ENCODE measurements at regions not wholly inside any gene's neighbourhood (a gene's known extent, or its start where the extent isn't known, plus 50 kb on each side); places are given as distances from the start of the nearest gene placed in this dataset.

DNA sequence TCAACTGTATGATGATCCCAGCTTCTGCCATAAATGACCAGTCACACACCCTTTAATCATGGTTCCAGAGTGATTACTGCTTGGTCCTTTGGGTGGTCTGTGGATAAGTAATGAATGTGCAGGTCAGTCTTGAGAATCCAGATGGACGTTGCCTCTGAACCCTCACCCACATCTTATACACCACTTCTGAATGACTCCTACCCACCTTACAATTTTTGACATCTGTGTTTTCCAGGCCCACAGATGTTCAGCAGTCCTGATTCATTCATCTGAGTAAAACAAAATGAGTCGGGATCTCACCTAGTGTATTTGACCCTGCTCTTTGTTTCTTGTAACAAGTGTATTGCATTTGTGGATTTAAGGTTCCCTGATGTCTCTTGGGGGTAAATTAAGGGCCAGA, 194.1 kb upstream of the CCDC68 start:
- ATAC-seq (no peak), DNase-seq (ENCODE audit: low read depth, low spot score) (no peak)
- no peaks in the 10 kb centered on the region for H4K20me1 ChIP-seq (ENCODE audit: insufficient read depth)
- H3K9me3 ChIP-seq (ENCODE audit: control insufficient read depth in 1 of 2, insufficient read depth in 1 of 2, low read depth in 1 of 2, low read length in 2 of 2) = no peaks in the 10 kb centered on the region
- H3K4me3 ChIP-seq (replicated peaks in 1 of 2; ENCODE audit: low read depth in 1 of 2, low read length in 2 of 2) = no peak overlapping the region
- no peaks in the 10 kb centered on the region for H3K4me1 ChIP-seq (ENCODE audit: control insufficient read depth in 1 of 2, insufficient read depth in 2 of 2, low read length in 2 of 2)
- no peak overlapping the region for H3K9ac ChIP-seq (ENCODE audit: low read length)
- intact Hi-C loops (cut with micrococcal nuclease) = no loop called here
- H3K4me2 ChIP-seq (ENCODE audit: low read length) = no peak overlapping the region
- no peaks in the 10 kb centered on the region for H3K36me3 ChIP-seq (ENCODE audit: control insufficient read depth in 1 of 2, insufficient read depth in 2 of 2, low read length in 2 of 2)
- no TSS peak for BruUV-seq (replicated peaks)
- no peak overlapping the region for H2AFZ ChIP-seq (ENCODE audit: low read depth, low read length, poor library complexity, severe bottlenecking)
- CTCF ChIA-PET = no interaction called here
- POLR2A ChIA-PET = no interaction called here
- H3K27ac ChIP-seq (ENCODE audit: low read depth, low read length) = no peak overlapping the region
- no peaks in the 10 kb centered on the region for H3K9me2 ChIP-seq (ENCODE audit: insufficient read depth)
- RAD21 ChIA-PET (ENCODE audit: low non-redundant PET in 1 of 2, low total read pairs in 2 of 2, uncharacterized antibody in 2 of 2, unreplicated experiment in 2 of 2) = no interaction called here
- no peaks in the 10 kb centered on the region for H3K79me2 ChIP-seq (ENCODE audit: insufficient read depth, low read length)
- peaks cover 23% of the 10 kb centered on the region for H3K27me3 ChIP-seq (ENCODE audit: insufficient read depth, low read length)
- TF ChIP-seq EGR1 (IDR thresholded peaks at IDR 0.05; ENCODE audit: low read depth) (no peak), FOSL1 (IDR thresholded peaks at IDR 0.05; ENCODE audit: low read depth) (no peak), ZNF274 (IDR thresholded peaks at IDR 0.05; ENCODE audit: low read depth, low read length) (no peak), CEBPB (IDR thresholded peaks at IDR 0.05; ENCODE audit: low read depth) (no peak), YY1 (IDR thresholded peaks at IDR 0.05; ENCODE audit: extremely low read depth, insufficient replicate concordance, low read depth, low read length) (no peak), SRF (IDR thresholded peaks at IDR 0.05; ENCODE audit: low read depth) (no peak), SP1 (IDR thresholded peaks at IDR 0.05; ENCODE audit: low read depth) (no peak), CTCF (IDR thresholded peaks at IDR 0.05 in 2 of 3, conservative IDR thresholded peaks at IDR 0.05 in 1 of 3; ENCODE audit: borderline replicate concordance in 1 of 3, insufficient read depth in 1 of 3, low read depth in 2 of 3, low read length in 2 of 3) (no peak), JUND (IDR thresholded peaks at IDR 0.05) (no peak), POLR2AphosphoS5 (IDR thresholded peaks at IDR 0.05; ENCODE audit: low read depth, low read length) (no peak), TCF7L2 (IDR thresholded peaks at IDR 0.05; ENCODE audit: borderline replicate concordance, extremely low read depth, insufficient read depth, insufficient read length) (no peak), EZH2 (IDR thresholded peaks at IDR 0.05) (no peak), SIN3A (IDR thresholded peaks at IDR 0.05; ENCODE audit: low read depth) (no peak), RAD21 (IDR thresholded peaks at IDR 0.05; ENCODE audit: low read depth) (no peak), CBX3 (IDR thresholded peaks at IDR 0.05; ENCODE audit: low read depth) (no peak), ZBTB33 (IDR thresholded peaks at IDR 0.05; ENCODE audit: extremely low read depth, insufficient replicate concordance, low read length) (no peak), ELF1 (IDR thresholded peaks at IDR 0.05; ENCODE audit: borderline replicate concordance, low read depth) (no peak)
- TF ChIP-seq, protein P1, sequence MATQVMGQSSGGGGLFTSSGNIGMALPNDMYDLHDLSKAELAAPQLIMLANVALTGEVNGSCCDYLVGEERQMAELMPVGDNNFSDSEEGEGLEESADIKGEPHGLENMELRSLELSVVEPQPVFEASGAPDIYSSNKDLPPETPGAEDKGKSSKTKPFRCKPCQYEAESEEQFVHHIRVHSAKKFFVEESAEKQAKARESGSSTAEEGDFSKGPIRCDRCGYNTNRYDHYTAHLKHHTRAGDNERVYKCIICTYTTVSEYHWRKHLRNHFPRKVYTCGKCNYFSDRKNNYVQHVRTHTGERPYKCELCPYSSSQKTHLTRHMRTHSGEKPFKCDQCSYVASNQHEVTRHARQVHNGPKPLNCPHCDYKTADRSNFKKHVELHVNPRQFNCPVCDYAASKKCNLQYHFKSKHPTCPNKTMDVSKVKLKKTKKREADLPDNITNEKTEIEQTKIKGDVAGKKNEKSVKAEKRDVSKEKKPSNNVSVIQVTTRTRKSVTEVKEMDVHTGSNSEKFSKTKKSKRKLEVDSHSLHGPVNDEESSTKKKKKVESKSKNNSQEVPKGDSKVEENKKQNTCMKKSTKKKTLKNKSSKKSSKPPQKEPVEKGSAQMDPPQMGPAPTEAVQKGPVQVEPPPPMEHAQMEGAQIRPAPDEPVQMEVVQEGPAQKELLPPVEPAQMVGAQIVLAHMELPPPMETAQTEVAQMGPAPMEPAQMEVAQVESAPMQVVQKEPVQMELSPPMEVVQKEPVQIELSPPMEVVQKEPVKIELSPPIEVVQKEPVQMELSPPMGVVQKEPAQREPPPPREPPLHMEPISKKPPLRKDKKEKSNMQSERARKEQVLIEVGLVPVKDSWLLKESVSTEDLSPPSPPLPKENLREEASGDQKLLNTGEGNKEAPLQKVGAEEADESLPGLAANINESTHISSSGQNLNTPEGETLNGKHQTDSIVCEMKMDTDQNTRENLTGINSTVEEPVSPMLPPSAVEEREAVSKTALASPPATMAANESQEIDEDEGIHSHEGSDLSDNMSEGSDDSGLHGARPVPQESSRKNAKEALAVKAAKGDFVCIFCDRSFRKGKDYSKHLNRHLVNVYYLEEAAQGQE (IDR thresholded peaks at IDR 0.05; ENCODE audit: low read depth) = no peak

Data from HCT116 (cell line).